HG03280 (cell line): ENCODE measurements at regions not wholly inside any gene's neighbourhood (a gene's known extent, or its start where the extent isn't known, plus 50 kb on each side); places are given as distances from the start of the nearest gene placed in this dataset.
A peak's percentile ranks its signal among the peaks of the same experiment; 100 is the strongest.
"Not testable (repeated sequence)": the region's sequence is repeated elsewhere in the genome, so short reads cannot be mapped to it uniquely, and the experiment has no call there.

Experiments used
- ATAC-seq: cut with Tn5 transposase; IDR thresholded peaks from one replicate; pipeline ENCODE4 v1.9.1; 2021; ENCODE audit warnings: mild to moderate bottlenecking, moderate library complexity; ENCODE audit not compliant: unreplicated experiment

DNA sequence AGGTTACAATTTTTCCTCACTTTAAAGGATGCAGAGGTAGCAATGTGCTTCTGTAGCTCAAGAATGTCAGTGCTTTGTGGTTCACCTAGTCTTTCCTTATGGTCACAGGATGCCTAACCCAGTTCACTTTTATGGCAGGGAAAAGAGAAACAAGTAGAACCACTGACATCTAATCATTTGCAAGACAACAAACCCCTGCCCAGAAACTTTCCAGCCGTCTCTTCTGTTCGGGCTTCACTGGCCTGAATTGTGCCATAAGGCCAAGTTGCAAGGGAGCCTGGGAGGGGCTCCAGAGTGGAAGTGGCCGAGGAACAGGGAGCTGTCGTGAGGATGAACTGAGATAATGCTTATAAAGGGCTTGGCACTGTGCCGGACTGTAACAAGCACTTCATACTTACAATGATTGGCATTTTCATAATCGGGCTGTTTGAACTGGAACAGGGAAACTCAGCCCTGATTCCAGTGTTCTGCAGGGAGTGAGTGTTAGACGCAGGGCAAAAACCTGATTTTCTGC, 212.6 kb downstream of the BCAS1 start:
- no peak for ATAC-seq

DNA sequence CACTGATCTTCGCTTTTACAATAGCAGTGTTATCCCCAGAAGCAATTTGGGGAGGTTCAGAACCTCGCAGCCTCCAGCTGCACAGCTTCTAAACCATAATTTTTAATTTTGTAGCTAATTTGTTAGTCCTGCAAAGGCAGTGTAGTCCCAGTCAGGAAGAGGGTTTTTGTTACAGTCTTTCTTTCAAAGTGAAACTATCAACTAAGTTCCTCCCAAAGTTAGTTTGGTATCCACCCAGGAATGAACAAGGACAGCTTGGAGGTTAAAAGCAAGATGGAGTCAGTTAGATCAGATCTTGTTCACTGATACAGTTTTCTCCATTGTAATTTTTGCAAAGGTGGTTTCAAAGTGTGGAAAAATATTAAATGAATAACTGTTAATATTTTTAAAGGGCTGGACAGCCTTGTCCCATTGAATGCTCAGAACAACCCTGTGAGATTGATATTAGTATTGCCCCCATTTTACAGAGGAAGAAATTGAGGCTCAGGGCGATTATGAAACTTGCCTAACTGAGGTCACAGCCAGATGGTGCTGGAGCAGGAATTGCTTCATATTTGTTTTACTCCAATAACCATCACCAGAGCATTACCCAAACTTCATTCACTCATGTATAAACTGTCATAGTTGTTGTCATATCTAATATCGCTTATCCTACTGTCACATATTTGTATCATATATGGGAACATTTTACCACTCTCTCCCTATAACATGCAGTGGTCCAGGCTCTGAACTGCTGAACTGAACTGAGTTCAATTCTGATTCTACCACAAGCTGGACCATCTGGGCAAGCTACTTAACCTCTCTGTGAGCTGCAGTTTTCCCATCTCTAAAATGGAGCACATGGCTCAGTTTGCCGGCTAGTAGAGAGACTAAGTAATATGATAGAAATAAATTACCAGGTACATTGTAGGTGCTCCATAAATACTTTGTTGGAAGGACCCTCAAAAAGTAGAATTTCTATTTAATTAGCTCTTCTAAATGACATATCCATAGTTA, 213.8 kb downstream of the BCAS1 start:
- no peak for ATAC-seq

DNA sequence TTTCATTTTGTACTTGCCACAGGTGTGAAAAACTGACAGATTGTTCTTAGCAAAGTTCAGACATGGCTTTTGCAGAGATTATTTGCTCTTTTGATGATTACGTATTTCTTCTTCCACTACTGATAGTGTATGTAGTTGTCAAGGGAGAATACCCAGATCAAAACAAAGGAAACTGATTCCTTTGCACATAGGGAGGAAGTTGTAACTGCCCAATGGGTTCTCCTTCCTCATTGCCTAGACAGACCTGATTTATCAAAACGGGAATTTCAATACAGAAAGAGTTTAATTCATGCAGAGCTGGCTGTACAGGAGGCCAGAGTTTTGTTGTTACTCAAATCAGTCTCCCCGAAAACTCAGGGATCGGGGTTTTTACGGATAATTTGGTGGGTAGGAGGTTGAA, 214.7 kb downstream of the BCAS1 start:
- no peak for ATAC-seq

DNA sequence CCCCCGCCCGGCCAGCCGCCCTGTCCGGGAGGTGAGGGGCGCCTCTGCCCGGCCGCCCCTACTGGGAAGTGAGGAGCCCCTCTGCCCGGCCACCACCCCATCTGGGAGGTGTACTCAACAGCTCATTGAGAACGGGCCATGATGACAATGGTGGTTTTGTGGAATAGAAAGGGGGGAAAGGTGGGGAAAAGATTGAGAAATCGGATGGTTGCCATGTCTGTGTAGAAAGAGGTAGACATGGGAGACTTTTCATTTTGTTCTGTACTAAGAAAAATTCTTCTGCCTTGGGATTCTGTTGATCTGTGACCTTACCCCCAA, 215.8 kb downstream of the BCAS1 start:
- not testable (repeated sequence) for ATAC-seq

DNA sequence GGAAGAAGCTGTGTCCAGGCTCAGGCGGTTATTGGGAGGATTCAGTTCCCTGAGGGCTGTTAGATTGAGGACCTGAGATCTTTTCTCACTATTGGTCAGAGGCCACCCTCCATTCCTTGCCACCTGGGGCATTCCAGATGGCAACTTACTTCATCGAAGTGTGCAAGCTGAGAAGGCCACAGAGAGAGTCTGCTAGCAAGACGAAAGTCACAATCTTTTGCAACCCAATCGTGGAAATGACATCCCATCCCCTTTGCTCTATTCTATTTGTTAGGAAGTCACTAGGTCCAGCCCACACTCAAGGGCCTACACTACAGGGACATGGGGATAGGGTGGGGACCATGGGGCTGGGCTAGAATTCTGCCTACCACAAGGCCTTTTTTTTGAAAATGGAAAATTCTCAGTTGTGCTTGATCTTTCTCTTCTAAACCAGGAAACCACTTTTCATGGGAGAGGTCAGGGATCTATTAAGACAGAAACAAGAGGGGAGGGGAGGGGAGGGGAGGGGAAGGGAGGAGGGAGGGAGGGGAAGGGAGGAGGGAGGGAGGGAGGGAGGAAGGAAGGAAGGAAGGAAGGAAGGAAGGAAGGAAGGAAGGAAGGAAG, 217.2 kb downstream of the BCAS1 start:
- ATAC-seq, result no peak

DNA sequence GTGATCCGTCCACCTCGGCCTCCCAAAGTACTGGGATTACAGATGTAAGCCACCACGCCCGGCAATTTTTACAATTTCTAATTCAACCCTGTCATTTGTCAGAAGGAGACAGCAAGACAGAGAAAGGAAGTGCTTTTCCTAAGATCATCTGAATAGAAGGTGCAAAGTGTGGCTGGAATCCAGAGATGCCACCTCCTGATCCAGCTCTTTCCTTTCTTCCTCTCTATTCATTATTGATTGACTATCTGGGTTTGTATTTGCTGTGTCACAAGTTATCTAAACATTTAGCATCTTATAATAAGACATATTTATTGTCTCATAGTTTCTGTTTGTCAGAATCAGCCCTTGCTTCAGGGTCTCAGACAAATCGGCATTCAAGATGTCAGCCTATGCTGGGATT, 217.7 kb downstream of the BCAS1 start:
- no peak for ATAC-seq

- no peak for ATAC-seq
Observed at GRCh38 chr20:53852014-53852413, 218.4 kb downstream of the BCAS1 start.

DNA sequence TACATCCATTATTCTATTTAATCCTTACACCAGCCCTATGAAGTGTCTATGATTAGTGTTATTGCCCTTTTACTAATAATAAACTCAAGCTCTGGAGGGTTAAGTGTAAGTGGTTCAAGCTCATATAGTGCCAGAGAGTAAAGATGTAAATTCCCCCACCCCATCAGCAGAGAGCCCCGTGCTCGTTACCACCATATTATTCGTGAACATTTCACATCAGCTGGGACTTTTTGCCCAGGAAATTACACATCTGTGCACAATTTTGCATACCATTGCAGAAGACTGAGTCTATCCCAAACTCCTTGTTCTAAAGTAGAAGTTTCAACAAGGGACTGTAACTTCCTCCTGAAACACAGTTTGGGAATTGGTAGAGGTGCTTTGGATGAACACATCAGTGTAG, 220.1 kb downstream of the BCAS1 start:
- ATAC-seq, result no peak

- no peak for ATAC-seq
Observed at GRCh38 chr20:53849471-53850059, 220.8 kb downstream of the BCAS1 start.

DNA sequence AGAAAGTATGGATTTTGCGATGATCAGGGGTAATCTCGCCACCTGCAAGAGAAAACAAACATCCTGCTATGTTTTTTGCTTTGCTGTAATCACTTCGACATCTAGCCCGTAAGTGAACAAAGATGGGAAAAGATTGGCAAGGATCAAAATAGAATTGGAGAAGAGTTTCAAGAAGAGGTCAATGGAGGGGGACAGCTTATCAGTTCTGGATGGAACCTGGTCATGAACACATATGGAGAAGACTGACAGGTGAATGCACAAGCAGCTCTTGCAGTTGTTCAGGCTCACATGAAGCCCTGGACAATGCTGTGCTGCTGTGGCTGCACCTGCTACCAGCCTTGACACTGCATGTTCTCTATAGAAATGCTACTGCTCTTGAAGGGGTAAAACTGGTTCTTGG, 222.1 kb downstream of the BCAS1 start:
- ATAC-seq, result no peak

DNA sequence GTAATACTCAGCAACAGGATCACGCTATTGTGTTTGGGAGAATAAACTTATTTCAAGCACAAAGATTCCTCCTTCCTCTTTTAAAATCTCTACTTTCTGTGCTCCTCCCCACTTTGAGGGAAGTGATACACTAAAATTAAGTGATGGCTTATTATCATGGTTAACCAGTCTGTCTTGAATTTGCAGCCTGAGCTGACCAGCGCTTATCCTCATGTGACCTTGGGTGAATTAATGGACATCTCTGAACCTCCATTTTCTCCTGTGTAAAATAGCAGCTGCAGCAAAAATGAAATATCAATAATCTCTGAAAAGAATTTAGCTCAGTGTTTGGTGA, 222.6 kb downstream of the BCAS1 start:
- no peak for ATAC-seq

DNA sequence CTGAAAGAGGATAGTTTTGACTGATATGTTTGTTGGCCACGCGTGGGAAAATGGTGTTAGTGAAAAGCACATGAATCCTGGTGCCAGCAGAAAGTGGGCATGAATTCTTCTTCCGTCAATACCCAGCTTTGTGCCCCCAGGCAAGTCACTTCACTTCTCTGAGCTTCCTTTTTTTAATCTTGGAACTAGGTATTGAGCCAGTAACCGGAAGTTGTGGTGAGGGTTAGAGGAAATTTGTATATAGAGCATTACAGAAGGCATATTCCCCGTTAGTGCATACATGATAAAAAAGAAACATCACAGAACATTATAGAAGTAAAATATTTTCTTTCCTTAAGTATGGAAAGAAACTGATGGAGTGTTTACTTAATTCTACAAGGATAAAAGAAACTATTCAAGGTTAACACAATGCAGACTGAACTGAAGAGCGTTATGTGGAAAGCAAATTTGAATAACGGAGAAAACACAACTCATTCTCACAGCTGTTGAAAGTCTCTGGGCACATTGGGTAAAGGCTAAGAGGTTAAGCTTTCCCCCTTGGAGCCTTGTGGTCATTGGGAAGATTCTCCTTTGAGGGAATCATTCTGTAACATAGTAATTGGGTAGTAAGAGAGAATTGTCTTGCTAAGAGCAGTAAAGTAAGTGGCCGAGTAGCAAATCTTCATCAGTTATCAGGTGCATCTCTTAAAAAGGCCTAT, 223.1 kb downstream of the BCAS1 start:
- no peak for ATAC-seq

DNA sequence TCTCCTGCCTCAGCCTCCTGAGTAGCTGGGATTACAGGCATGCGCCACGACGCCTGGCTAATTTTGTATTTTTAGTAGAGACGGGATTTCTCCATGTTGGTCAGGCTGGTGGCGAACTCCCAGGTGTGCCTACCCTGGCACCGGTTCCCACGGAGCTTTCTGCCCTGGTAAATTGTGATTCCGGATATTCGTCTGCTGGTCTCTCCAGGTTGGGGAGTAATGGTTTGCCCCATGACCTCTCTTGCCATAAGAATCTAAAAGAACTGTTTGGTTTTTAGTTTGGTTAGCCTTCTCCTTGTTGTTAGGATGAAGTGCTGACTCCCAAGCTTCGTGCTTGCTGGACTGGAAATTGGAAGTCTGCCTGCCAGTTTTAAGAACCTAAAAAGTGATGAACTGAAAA, 223.8 kb downstream of the BCAS1 start:
- no peak for ATAC-seq

GRCh38 chr20:53845980-53846379, 224.4 kb downstream of the BCAS1 start:
- ATAC-seq, result no peak

DNA sequence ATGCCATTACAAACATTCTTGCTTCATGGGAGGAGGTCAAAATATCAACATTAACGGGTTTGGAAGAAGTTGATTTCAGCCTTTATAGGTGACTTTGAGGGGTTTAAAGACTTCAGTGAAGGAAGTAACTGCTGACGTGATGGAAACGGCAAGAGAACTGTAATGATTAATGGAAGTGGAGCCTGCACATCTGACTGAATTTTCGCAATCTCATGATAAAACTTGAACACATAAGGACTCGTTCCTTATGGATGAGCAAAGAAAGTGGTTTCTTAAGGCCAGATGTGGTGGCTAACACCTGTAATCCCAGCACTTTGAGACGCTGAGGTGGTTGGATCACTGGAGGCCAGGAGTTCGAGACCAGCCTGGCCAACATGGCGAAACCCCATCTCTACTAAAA, 226.1 kb downstream of the BCAS1 start:
- no peak for ATAC-seq

- ATAC-seq, result no peak
Observed at GRCh38 chr20:53843645-53844044, 226.7 kb downstream of the BCAS1 start.

GRCh38 chr20:53842301-53843099, 227.9 kb downstream of the BCAS1 start:
- no peak for ATAC-seq

- no peak for ATAC-seq
Observed at GRCh38 chr20:53841741-53842140, 228.7 kb downstream of the BCAS1 start.

DNA sequence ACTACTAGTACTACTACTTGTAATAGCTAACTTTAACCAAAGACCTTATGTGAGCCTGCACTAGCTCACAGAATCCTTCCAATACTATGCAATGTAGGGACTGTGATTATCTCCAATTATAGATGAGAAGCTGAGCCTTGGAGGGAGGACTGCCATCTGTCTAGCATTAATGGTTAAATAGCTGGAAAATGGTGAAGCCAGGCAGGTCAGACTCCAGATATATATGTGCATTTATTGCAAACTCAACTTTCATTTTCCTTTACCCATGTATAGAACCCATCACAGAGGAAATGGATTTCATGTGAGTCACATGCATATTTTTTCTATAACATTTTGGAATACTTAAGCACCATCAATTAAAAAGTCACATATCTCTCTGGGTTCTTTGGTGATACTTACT, 229.9 kb downstream of the BCAS1 start:
- no peak for ATAC-seq

- peak; percentile 59 for ATAC-seq
Observed at GRCh38 chr20:53839423-53840176, 230.8 kb downstream of the BCAS1 start.
